ENCODE measurements at regions not wholly inside any gene's neighbourhood (a gene's known extent, or its start where the extent isn't known, plus 50 kb on each side); places are given as distances from the start of the nearest gene placed in this dataset.
"Not testable (repeated sequence)": the region's sequence is repeated elsewhere in the genome, so short reads cannot be mapped to it uniquely, and the experiment has no call there.

- peak overlapping the region; percentile 77 for H3K27ac Mint-ChIP-seq
- peak overlapping the region; percentile 61 for H3K4me3 Mint-ChIP-seq
- H3K36me3 Mint-ChIP-seq (ENCODE audit: low read depth), result no peaks in the 10 kb centered on the region
- TF ChIP-seq CTCF (IDR thresholded peaks at IDR 0.05), result no peak
- ATAC-seq (ENCODE audit: low read depth) (no peak), DNase-seq (no peak)
- intact Hi-C loops (cut with micrococcal nuclease), result loop anchor here (5.0 kb wide), 3 partner anchors 166 to 461 kb away; no protein-coding TSS in a partner anchor
- H3K27me3 Mint-ChIP-seq, result no peaks in the 10 kb centered on the region
- CTCF ChIA-PET, result interaction anchor here (1.0 kb wide), 1 partner anchor 64 kb away, joined by 4 read pairs; no protein-coding TSS in a partner anchor
- peaks cover 93% of the 10 kb centered on the region for H3K4me1 Mint-ChIP-seq
- H3K9me3 Mint-ChIP-seq, result no peaks in the 10 kb centered on the region
- POLR2A ChIA-PET, result interaction anchor here (1.3 to 1.5 kb wide), 3 partner anchors 47 to 81 kb away, joined by 4 to 11 read pairs (median 7); partner anchors contain the start of gene MAP3K1
These were observed 81.8 kb upstream of the MAP3K1 start for GRCh38 chr5:56733580-56733979.

DNA sequence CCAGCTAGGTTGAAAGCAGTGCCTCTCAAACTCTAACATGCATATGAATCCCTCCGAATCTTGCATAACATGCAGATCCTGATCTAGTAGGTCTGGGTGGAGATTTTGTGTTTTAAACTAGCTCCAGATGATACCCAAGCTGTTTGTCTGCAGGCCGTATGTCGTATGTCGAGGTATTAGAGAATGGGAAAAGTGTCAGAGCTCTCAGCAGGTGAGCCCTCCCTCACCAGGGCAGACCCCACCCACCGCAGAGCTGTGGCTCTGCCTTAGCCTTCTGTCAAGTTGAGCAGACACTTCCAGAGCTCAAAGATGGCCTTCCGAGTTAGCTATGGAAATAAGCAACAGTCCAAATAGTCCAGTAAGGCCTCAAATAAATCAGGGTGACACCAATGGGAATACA, 83.2 kb upstream of the MAP3K1 start:
- Mint-ChIP-seq H3K4me1 (peaks cover 84% of the 10 kb centered on the region), H3K27ac (peak overlapping the region; percentile 13), H3K9me3 (no peaks in the 10 kb centered on the region), H3K27me3 (no peaks in the 10 kb centered on the region), H3K4me3 (no peak overlapping the region), H3K36me3 (ENCODE audit: low read depth) (no peaks in the 10 kb centered on the region)
- ATAC-seq (ENCODE audit: low read depth) (no peak), DNase-seq (no peak)
- POLR2A ChIA-PET, result interaction anchor here (1.9 kb wide), 1 partner anchor 62 kb away, joined by 4 read pairs; no protein-coding TSS in a partner anchor
- TF ChIP-seq CTCF (IDR thresholded peaks at IDR 0.05), result no peak
- intact Hi-C loops (cut with micrococcal nuclease), result loop anchor here (5.0 kb wide), 3 partner anchors 165 to 460 kb away; no protein-coding TSS in a partner anchor
- CTCF ChIA-PET, result no interaction called here

DNA sequence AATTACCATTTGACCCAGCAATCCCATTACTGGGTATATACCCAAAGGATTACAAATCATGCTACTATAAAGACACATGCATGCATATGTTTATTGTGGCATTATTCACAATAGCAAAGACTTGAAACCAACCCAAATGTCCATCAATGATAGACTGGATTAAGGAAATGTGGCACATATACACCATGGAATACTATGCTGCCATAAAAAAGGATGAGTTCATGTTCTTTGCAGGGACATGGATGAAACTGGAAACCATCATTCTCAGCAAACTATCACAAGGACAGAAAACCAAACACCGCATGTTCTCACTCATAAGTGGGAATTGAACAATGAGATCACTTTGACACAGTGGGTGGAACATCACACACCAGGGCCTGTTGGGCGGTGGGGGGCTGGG, 83.9 kb upstream of the MAP3K1 start:
- peaks cover 79% of the 10 kb centered on the region for H3K4me1 Mint-ChIP-seq
- CTCF ChIA-PET; DNase-seq; H3K9me3 Mint-ChIP-seq; H3K27me3 Mint-ChIP-seq; ATAC-seq (ENCODE audit: low read depth); H3K36me3 Mint-ChIP-seq (ENCODE audit: low read depth); H3K4me3 Mint-ChIP-seq; H3K27ac Mint-ChIP-seq: not testable (repeated sequence)
- POLR2A ChIA-PET, result interaction anchor here (1.9 kb wide), 1 partner anchor 61 kb away, joined by 4 read pairs; no protein-coding TSS in a partner anchor
- intact Hi-C loops (cut with micrococcal nuclease), result loop anchor here (5.0 kb wide), 3 partner anchors 164 to 459 kb away; no protein-coding TSS in a partner anchor

DNA sequence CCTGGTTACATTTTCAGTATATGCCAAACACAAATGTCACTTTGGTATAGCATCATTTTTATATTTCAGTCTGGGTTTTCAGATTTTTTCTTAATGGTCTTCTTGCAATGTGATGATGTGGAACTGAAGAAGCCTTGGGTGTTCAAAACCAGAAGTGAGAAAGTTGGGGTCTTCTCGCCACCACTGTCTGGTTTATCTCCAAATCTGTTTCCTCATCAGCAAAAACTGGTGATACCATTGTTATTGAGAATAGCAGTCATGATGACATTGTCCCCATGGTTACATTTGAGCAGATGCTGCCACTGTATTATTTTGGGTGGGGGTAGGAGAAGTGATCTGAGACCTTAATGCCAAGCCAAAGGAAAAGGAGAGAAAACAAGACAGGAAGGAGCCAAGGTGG, 85.9 kb upstream of the MAP3K1 start:
- ATAC-seq (ENCODE audit: low read depth) (peak; percentile 77), DNase-seq (no peak)
- Mint-ChIP-seq H3K27me3 (no peaks in the 10 kb centered on the region), H3K36me3 (ENCODE audit: low read depth) (no peaks in the 10 kb centered on the region), H3K9me3 (no peaks in the 10 kb centered on the region), H3K27ac (peak overlapping the region; percentile 84), H3K4me1 (peaks cover 65% of the 10 kb centered on the region), H3K4me3 (peak overlapping the region; percentile 29)
- ChIA-PET CTCF (no interaction called here), POLR2A (interaction anchor here (0.7 kb wide), 1 partner anchor 13 kb away, joined by 12 read pairs; no protein-coding TSS in a partner anchor)
- no peak for TF ChIP-seq CTCF (IDR thresholded peaks at IDR 0.05)
- intact Hi-C loops (cut with micrococcal nuclease), result loop anchor here (1.0 to 5.0 kb wide), 5 partner anchors 33 to 247 kb away; partner anchors contain the start of gene MAP3K1

GRCh38 chr5:56725711-56726411, 89.5 kb upstream of the MAP3K1 start:
- ChIA-PET POLR2A (interaction anchor here (1.2 kb wide), 1 partner anchor 13 kb away, joined by 3 read pairs; no protein-coding TSS in a partner anchor), CTCF (no interaction called here)
- H3K27me3 Mint-ChIP-seq, result no peaks in the 10 kb centered on the region
- H3K4me3 Mint-ChIP-seq, result peak overlapping the region; percentile 19
- H3K9me3 Mint-ChIP-seq, result no peaks in the 10 kb centered on the region
- ATAC-seq (ENCODE audit: low read depth) (no peak), DNase-seq (no peak)
- H3K36me3 Mint-ChIP-seq (ENCODE audit: low read depth), result no peaks in the 10 kb centered on the region
- TF ChIP-seq CTCF (IDR thresholded peaks at IDR 0.05), result no peak
- intact Hi-C loops (cut with micrococcal nuclease), result loop anchor here (1.0 to 5.0 kb wide), 3 partner anchors 9 to 244 kb away; no protein-coding TSS in a partner anchor
- peak overlapping the region; percentile 71 for H3K27ac Mint-ChIP-seq
- peaks cover 32% of the 10 kb centered on the region for H3K4me1 Mint-ChIP-seq

DNA sequence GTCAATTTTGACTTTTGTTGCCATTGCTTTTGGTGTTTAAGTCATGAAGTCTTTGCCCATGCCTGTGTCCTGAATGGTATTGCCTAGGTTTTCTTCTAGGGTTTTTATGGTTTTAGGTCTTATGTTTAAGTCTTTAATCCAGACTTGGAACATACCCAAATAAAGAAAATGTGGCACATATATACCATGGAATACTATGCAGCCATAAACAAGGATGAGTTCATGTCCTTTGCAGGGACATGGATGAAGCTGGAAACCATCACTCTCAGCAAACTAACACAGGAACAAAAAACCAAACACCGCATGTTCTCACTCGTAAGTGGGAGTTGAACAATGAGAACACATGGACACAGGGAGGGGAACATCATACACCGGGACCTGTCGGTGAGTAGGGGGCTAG, 90.5 kb upstream of the MAP3K1 start:
- H3K27me3 Mint-ChIP-seq; H3K36me3 Mint-ChIP-seq (ENCODE audit: low read depth); H3K9me3 Mint-ChIP-seq; DNase-seq; POLR2A ChIA-PET; H3K27ac Mint-ChIP-seq; ATAC-seq (ENCODE audit: low read depth); CTCF ChIA-PET; H3K4me3 Mint-ChIP-seq: not testable (repeated sequence)
- intact Hi-C loops (cut with micrococcal nuclease), result loop anchor here (1.0 to 5.0 kb wide), 3 partner anchors 8 to 243 kb away; no protein-coding TSS in a partner anchor
- H3K4me1 Mint-ChIP-seq, result peaks cover 23% of the 10 kb centered on the region

Measured in activated B cell treated with CpG ODN at 0.5 μM for 24 hours (primary cell).